ENCODE measurements at regions not wholly inside any gene's neighbourhood (a gene's known extent, or its start where the extent isn't known, plus 50 kb on each side); places are given as distances from the start of the nearest gene placed in this dataset.

- no peak for TF ChIP-seq CTCF (IDR thresholded peaks at IDR 0.05)
- Mint-ChIP-seq H3K27ac (ENCODE audit: unreplicated experiment) (no peak overlapping the region), H3K27me3 (ENCODE audit: low read depth) (no peaks in the 10 kb centered on the region), H3K36me3 (ENCODE audit: low read depth) (no peaks in the 10 kb centered on the region), H3K9me3 (ENCODE audit: low read depth) (peaks cover 6% of the 10 kb centered on the region), H3K4me3 (ENCODE audit: unreplicated experiment) (no peak overlapping the region), H3K4me1 (ENCODE audit: low read depth) (peaks cover 24% of the 10 kb centered on the region)
- no peak for DNase-seq (ENCODE audit: low spot score)
These were observed 159.9 kb upstream of the PCDH18 start for GRCh38 chr4:137692205-137692604.

GRCh38 chr4:137688651-137689050, 156.4 kb upstream of the PCDH18 start:
- H3K27me3 Mint-ChIP-seq (ENCODE audit: low read depth): no peaks in the 10 kb centered on the region

GRCh38 chr4:137685357-137685756, 153.1 kb upstream of the PCDH18 start:
- TF ChIP-seq CTCF (IDR thresholded peaks at IDR 0.05): no peak
- Mint-ChIP-seq H3K27me3 (ENCODE audit: low read depth) (no peaks in the 10 kb centered on the region), H3K4me1 (ENCODE audit: low read depth) (peaks cover 12% of the 10 kb centered on the region), H3K36me3 (ENCODE audit: low read depth) (no peaks in the 10 kb centered on the region), H3K27ac (ENCODE audit: unreplicated experiment) (no peak overlapping the region), H3K4me3 (ENCODE audit: unreplicated experiment) (no peak overlapping the region), H3K9me3 (ENCODE audit: low read depth) (no peaks in the 10 kb centered on the region)
- DNase-seq (ENCODE audit: low spot score): no peak

More at GRCh38 chr4:137688651-137689050, 156.4 kb upstream of the PCDH18 start:
- Mint-ChIP-seq H3K4me1 (ENCODE audit: low read depth) (peaks cover 15% of the 10 kb centered on the region), H3K9me3 (ENCODE audit: low read depth) (peaks cover 6% of the 10 kb centered on the region), H3K36me3 (ENCODE audit: low read depth) (no peaks in the 10 kb centered on the region), H3K4me3 (ENCODE audit: unreplicated experiment) (no peak overlapping the region), H3K27ac (ENCODE audit: unreplicated experiment) (no peak overlapping the region)
- no peak for TF ChIP-seq CTCF (IDR thresholded peaks at IDR 0.05)
- DNase-seq (ENCODE audit: low spot score): no peak

GRCh38 chr4:137681081-137681480, 148.8 kb upstream of the PCDH18 start:
- Mint-ChIP-seq H3K9me3 (ENCODE audit: low read depth) (no peaks in the 10 kb centered on the region), H3K27me3 (ENCODE audit: low read depth) (no peaks in the 10 kb centered on the region), H3K36me3 (ENCODE audit: low read depth) (no peaks in the 10 kb centered on the region), H3K27ac (ENCODE audit: unreplicated experiment) (no peak overlapping the region), H3K4me3 (ENCODE audit: unreplicated experiment) (no peak overlapping the region), H3K4me1 (ENCODE audit: low read depth) (peaks cover 46% of the 10 kb centered on the region)
- TF ChIP-seq CTCF (IDR thresholded peaks at IDR 0.05): no peak
- no peak for DNase-seq (ENCODE audit: low spot score)

GRCh38 chr4:137678796-137679195, 146.5 kb upstream of the PCDH18 start:
- TF ChIP-seq CTCF (IDR thresholded peaks at IDR 0.05): no peak
- peak overlapping the region; percentile 22 for H3K27ac Mint-ChIP-seq (ENCODE audit: unreplicated experiment)
- H3K9me3 Mint-ChIP-seq (ENCODE audit: low read depth): peaks cover 3% of the 10 kb centered on the region

More at GRCh38 chr4:137678796-137679195, 146.5 kb upstream of the PCDH18 start:
- no peak overlapping the region for H3K4me3 Mint-ChIP-seq (ENCODE audit: unreplicated experiment)
- peaks cover 35% of the 10 kb centered on the region for H3K4me1 Mint-ChIP-seq (ENCODE audit: low read depth)
- DNase-seq (ENCODE audit: low spot score): no peak
- no peaks in the 10 kb centered on the region for H3K27me3 Mint-ChIP-seq (ENCODE audit: low read depth)
- H3K36me3 Mint-ChIP-seq (ENCODE audit: low read depth): no peaks in the 10 kb centered on the region

Data from chondrocyte (in vitro differentiated cells).